ENCODE measurements at regions not wholly inside any gene's neighbourhood (a gene's known extent, or its start where the extent isn't known, plus 50 kb on each side); places are given as distances from the start of the nearest gene placed in this dataset.

- no peak for TF ChIP-seq CTCF (IDR thresholded peaks at IDR 0.05; ENCODE audit: unreplicated experiment)
- Mint-ChIP-seq H3K27ac (ENCODE audit: low read depth, unreplicated experiment) (no peak overlapping the region), H3K27me3 (ENCODE audit: insufficient read depth, unreplicated experiment) (no peaks in the 10 kb centered on the region), H3K4me1 (ENCODE audit: insufficient read depth, unreplicated experiment) (peaks cover 5% of the 10 kb centered on the region), H3K4me3 (ENCODE audit: unreplicated experiment) (no peak overlapping the region), H3K36me3 (ENCODE audit: insufficient read depth, unreplicated experiment) (no peaks in the 10 kb centered on the region), H3K9me3 (ENCODE audit: unreplicated experiment) (no peaks in the 10 kb centered on the region)
- POLR2A ChIA-PET = interaction anchor here (0.6 to 2.3 kb wide), 8 partner anchors 23 to 409 kb away, joined by 3 to 22 read pairs (median 3); partner anchors contain the start of gene BTG1
- DNase-seq (ENCODE audit: unreplicated experiment) = no peak
- CTCF ChIA-PET = interaction anchor here (0.7 to 0.9 kb wide), 3 partner anchors 16 to 418 kb away, joined by 3 read pairs; no protein-coding TSS in a partner anchor
- intact Hi-C loops (cut with micrococcal nuclease) = loop anchor here (10.0 kb wide), 1 partner anchor 120 kb away; no protein-coding TSS in a partner anchor
- BruUV-seq (replicated peaks) = no TSS peak
Measured at GRCh38 chr12:92554158-92555073, 148.4 kb upstream of the PLEKHG7 start.

DNA sequence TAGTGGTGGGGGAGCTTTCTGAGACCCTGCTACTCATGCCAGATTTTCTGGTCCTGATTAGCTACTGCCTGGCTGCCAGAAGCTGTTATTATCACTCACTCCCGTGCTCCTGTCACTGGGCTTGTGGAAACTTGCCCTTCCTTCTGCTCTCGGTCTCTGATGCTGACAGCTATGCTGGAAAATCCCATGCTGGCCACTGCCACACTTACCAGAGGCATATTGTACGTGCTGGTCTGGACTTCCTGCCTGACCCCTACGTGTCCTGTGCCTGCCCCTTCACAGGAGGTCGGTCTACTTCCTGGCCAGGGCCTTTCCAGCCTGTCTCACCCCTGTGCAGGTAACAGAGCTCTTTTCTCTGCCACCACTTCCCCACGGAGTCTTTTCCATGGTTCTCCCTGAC is 149.4 kb upstream of the PLEKHG7 start:
- Mint-ChIP-seq H3K27me3 (ENCODE audit: insufficient read depth, unreplicated experiment) (no peaks in the 10 kb centered on the region), H3K4me3 (ENCODE audit: unreplicated experiment) (no peak overlapping the region), H3K4me1 (ENCODE audit: insufficient read depth, unreplicated experiment) (no peaks in the 10 kb centered on the region), H3K9me3 (ENCODE audit: unreplicated experiment) (no peaks in the 10 kb centered on the region), H3K36me3 (ENCODE audit: insufficient read depth, unreplicated experiment) (no peaks in the 10 kb centered on the region), H3K27ac (ENCODE audit: low read depth, unreplicated experiment) (no peak overlapping the region)
- ChIA-PET POLR2A (interaction anchor here (0.5 to 2.3 kb wide), 13 partner anchors 10 to 1257 kb away, joined by 3 to 22 read pairs (median 3); partner anchors contain the start of gene BTG1), CTCF (interaction anchor here (0.6 to 0.9 kb wide), 3 partner anchors 11 to 47 kb away, joined by 3 to 4 read pairs (median 3); no protein-coding TSS in a partner anchor)
- DNase-seq (ENCODE audit: unreplicated experiment) = peak; percentile 81
- no TSS peak for BruUV-seq (replicated peaks)
- no peak for TF ChIP-seq CTCF (IDR thresholded peaks at IDR 0.05; ENCODE audit: unreplicated experiment)
- intact Hi-C loops (cut with micrococcal nuclease) = loop anchor here (10.0 kb wide), 1 partner anchor 119 kb away; no protein-coding TSS in a partner anchor

DNA sequence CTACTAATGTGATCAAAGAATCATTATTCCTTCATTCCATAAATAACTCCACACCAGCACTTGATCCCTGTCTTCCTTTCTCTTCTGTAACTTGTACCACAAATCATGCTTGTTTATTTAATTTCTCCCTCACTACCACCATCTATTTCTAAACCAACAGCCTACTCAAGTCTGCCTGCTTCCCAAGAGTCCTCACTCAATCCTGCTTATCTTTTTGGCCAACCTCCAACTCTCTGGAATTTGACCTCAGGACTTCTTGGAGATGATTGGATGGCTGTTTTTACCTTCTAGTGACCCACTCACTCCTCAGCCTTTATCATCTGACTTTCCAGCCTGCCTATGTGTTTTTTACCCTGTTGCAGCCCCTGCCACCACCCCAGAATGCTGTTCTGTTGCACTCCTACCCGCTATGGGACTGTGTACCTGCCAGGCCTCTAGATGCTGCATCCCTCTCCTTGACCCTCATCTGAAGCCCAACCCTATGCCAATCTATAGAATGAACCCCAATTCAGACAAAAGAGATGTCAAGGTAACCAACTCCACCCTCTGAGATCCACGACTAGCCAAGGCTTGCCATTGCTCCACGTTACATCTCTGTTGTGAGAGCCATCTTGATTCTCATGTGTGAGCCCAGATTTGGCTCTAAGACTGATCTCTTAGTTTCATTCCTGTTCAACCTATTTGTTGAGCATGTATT is 150.2 kb upstream of the PLEKHG7 start:
- no peak overlapping the region for H3K4me3 Mint-ChIP-seq (ENCODE audit: unreplicated experiment)
- H3K27me3 Mint-ChIP-seq (ENCODE audit: insufficient read depth, unreplicated experiment) = no peaks in the 10 kb centered on the region
- TF ChIP-seq CTCF (IDR thresholded peaks at IDR 0.05; ENCODE audit: unreplicated experiment) = no peak
- intact Hi-C loops (cut with micrococcal nuclease) = loop anchor here (10.0 kb wide), 1 partner anchor 118 kb away; no protein-coding TSS in a partner anchor
- H3K4me1 Mint-ChIP-seq (ENCODE audit: insufficient read depth, unreplicated experiment) = no peaks in the 10 kb centered on the region
- no peak for DNase-seq (ENCODE audit: unreplicated experiment)
- no peak overlapping the region for H3K27ac Mint-ChIP-seq (ENCODE audit: low read depth, unreplicated experiment)
- H3K36me3 Mint-ChIP-seq (ENCODE audit: insufficient read depth, unreplicated experiment) = no peaks in the 10 kb centered on the region
- ChIA-PET CTCF (interaction anchor here (0.7 kb wide), 1 partner anchor 11 kb away, joined by 4 read pairs; no protein-coding TSS in a partner anchor), POLR2A (interaction anchor here (0.5 to 2.3 kb wide), 15 partner anchors 11 to 1171 kb away, joined by 3 to 22 read pairs (median 4); partner anchors contain the start of gene BTG1)
- BruUV-seq (replicated peaks) = no TSS peak
- no peaks in the 10 kb centered on the region for H3K9me3 Mint-ChIP-seq (ENCODE audit: unreplicated experiment)

All from MCF 10A (cell line).